Karpas-422 (cell line): ENCODE measurements at regions not wholly inside any gene's neighbourhood (a gene's known extent, or its start where the extent isn't known, plus 50 kb on each side); places are given as distances from the start of the nearest gene placed in this dataset. TPM values are rescaled to one million over a fixed set of nuclear protein-coding genes. Genes with fewer than 3 reads are reported as not detected.

Experiments
- small RNA-seq: library from RNA; depleted of rRNA; stranded (forward); fragments of <200 nt; gene quantifications from one replicate; pipeline ENCODE3, GENCODE V24; 2014

Small RNA genes lying in the stretch of these regions (small RNA-seq; reads per million reads assigned to genes)
- gene AC079598.2 (not detected), gene AC079598.3 (not detected), gene AC079598.4 (not detected), gene CYCSP30 (not detected)
